Testis (tissue), 2 donors: ENCODE measurements at regions not wholly inside any gene's neighbourhood (a gene's known extent, or its start where the extent isn't known, plus 50 kb on each side); places are given as distances from the start of the nearest gene placed in this dataset.

Experiments used
- DNase-seq: peaks from one replicate; pipeline ENCODE4 v3.0.0-alpha.2; 2019
- H3K27ac ChIP-seq, 2 donors: fragments of 200-600 bp; sonication (generic); one replicate each; pipeline ENCODE4 v1.5.1; 2019
- H3K27me3 ChIP-seq: fragments of 200-600 bp; sonication (generic); one replicate; pipeline ENCODE4 v1.5.1; 2019
- H3K36me3 ChIP-seq: fragments of 200-600 bp; sonication (generic); one replicate; pipeline ENCODE4 v1.5.1; 2017; ENCODE audit warnings: low read depth; ENCODE audit errors: missing control alignments
- H3K4me1 ChIP-seq: fragments of 200-600 bp; sonication (generic); one replicate; pipeline ENCODE4 v1.5.1; 2019
- H3K4me3 ChIP-seq, 2 donors: fragments of 200-600 bp; sonication (generic); one replicate each; pipeline ENCODE4 v1.5.1; 2017 to 2019
- H3K9me3 ChIP-seq: fragments of 200-600 bp; sonication (generic); one replicate; pipeline ENCODE4 v1.5.1; 2017
- POLR2A ChIP-seq: fragments of 450-650 bp; IDR thresholded peaks from one replicate; pipeline ENCODE4 v1.6.1; 2017; ENCODE audit warnings: antibody characterized with exemption, mild to moderate bottlenecking, moderate library complexity
- WGBS, 2 donors: methylation state at CpG; one replicate each; pipeline ENCODE4 v1.1.5; 2018; 5-methylcytosine and 5-hydroxymethylcytosine counted together
- intact Hi-C: fragments of 100-400 bp; cut with DNase I; formaldehyde crosslinking; loops from one replicate; pipeline ENCODE4 v1.15.1; 2023; ENCODE audit warnings: low total_unique reads
- TF ChIP-seq, protein P1 (sequence below), 3 experiments: fragments of 450-650 bp in 2 of 3; fragments of 200-600 bp in 1 of 3; sonication (generic) in 1 of 3; IDR thresholded peaks; one replicate each; pipeline ENCODE4 v1.5.1; 2016 to 2019; ENCODE audit warnings: antibody characterized with exemption in 3 of 3, mild to moderate bottlenecking in 2 of 3, moderate library complexity in 1 of 3

DNA sequence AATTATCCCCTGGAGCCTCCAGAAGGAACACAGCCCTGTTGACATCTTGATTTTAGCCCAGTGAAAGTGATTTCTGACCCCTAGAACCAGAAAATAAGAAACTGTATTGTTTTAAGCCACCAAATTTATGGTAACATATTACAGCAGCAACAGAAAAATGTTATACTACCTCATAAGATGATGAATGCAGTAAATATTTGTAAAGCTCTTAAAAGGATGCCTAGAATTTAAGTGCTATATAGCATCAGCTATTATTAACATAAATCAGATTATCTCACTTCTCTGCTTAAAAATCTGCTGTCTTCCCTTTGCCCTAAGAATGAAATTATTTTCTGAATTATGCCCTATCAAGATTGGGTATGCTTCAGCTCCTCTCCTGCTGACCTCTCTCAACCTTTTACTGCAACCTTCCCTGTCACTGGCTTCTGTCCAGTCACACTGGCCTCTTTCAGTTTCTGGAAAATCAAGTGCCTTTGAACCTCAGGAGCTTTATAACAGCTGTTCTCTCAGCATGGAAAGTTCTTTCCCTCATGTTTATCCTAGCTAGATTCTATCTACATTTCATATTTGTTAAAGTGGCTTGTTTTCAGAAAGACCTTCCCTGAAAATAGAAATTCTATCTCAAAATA lies 78.9 kb downstream of the GPR37 start:
- H3K4me1 ChIP-seq: peaks cover 3% of the 10 kb centered on the region
- TF ChIP-seq, protein P1, sequence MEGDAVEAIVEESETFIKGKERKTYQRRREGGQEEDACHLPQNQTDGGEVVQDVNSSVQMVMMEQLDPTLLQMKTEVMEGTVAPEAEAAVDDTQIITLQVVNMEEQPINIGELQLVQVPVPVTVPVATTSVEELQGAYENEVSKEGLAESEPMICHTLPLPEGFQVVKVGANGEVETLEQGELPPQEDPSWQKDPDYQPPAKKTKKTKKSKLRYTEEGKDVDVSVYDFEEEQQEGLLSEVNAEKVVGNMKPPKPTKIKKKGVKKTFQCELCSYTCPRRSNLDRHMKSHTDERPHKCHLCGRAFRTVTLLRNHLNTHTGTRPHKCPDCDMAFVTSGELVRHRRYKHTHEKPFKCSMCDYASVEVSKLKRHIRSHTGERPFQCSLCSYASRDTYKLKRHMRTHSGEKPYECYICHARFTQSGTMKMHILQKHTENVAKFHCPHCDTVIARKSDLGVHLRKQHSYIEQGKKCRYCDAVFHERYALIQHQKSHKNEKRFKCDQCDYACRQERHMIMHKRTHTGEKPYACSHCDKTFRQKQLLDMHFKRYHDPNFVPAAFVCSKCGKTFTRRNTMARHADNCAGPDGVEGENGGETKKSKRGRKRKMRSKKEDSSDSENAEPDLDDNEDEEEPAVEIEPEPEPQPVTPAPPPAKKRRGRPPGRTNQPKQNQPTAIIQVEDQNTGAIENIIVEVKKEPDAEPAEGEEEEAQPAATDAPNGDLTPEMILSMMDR (IDR thresholded peaks at IDR 0.05): no peak
- TF ChIP-seq POLR2A: no peak
- H3K27ac ChIP-seq: no peak overlapping the region
- intact Hi-C loops: no loop called here
- no peaks in the 10 kb centered on the region for H3K27me3 ChIP-seq
- H3K9me3 ChIP-seq: no peaks in the 10 kb centered on the region
- no peak for DNase-seq
- no peaks in the 10 kb centered on the region for H3K36me3 ChIP-seq
- no peak overlapping the region for H3K4me3 ChIP-seq

DNA sequence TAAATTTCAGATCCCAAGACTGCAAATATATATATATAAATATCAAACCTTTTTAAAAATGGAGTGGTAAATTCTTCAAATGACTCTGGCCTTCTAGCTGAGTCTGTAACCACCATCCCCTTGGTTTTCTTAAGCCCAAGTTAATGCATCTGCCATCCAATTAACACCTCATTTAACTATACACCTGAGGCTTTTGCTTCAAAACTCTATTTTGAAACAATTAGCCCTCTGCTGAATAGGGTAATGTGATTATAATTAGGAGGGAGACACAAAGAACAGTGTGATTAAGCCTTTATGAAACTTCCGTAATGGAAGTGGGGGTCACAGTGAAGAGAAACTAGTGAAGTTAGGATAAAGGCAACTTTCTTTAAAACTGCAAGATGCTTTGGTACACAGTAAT lies 83.6 kb downstream of the GPR37 start:
- intact Hi-C loops: no loop called here
- WGBS, 2 donors: 0 to 76% methylated on average over 1 of the region's 1 CpG
- Histone ChIP-seq H3K36me3 (no peaks in the 10 kb centered on the region), H3K27ac (no peak overlapping the region), H3K9me3 (no peaks in the 10 kb centered on the region), H3K4me3 (no peak overlapping the region), H3K4me1 (no peaks in the 10 kb centered on the region), H3K27me3 (no peaks in the 10 kb centered on the region)
- DNase-seq: no peak
- TF ChIP-seq POLR2A: no peak
- TF ChIP-seq, protein P1 (IDR thresholded peaks at IDR 0.05): no peak

DNA sequence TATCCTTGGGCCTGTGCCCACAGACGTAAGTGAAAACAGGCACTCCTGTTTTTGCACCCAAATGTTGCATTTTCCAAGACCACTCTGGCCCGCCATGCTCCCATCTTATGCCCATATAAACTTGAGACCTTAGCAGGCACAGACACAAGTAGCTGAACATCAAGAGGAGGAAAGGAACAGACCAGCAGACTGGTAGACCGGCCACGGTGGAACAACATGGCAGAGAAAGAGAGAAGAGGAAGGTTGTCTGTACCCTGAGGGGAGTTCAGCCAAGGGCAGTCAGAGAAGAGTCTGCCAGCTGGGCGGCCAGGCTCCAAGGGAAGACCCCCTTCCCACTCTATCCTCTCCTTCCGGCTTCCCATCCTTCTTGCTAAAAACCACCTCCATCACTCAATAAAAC lies 85.3 kb downstream of the GPR37 start:
- no peak overlapping the region for H3K4me3 ChIP-seq
- H3K4me1 ChIP-seq: no peaks in the 10 kb centered on the region
- TF ChIP-seq, protein P1 (IDR thresholded peaks at IDR 0.05): no peak
- TF ChIP-seq POLR2A: no peak
- no peak for DNase-seq
- no peak overlapping the region for H3K27ac ChIP-seq
- no peaks in the 10 kb centered on the region for H3K9me3 ChIP-seq
- 94 to 95% methylated on average over 6 of the region's 6 CpGs for WGBS, 2 donors
- intact Hi-C loops: no loop called here
- H3K36me3 ChIP-seq: no peaks in the 10 kb centered on the region
- no peaks in the 10 kb centered on the region for H3K27me3 ChIP-seq

DNA sequence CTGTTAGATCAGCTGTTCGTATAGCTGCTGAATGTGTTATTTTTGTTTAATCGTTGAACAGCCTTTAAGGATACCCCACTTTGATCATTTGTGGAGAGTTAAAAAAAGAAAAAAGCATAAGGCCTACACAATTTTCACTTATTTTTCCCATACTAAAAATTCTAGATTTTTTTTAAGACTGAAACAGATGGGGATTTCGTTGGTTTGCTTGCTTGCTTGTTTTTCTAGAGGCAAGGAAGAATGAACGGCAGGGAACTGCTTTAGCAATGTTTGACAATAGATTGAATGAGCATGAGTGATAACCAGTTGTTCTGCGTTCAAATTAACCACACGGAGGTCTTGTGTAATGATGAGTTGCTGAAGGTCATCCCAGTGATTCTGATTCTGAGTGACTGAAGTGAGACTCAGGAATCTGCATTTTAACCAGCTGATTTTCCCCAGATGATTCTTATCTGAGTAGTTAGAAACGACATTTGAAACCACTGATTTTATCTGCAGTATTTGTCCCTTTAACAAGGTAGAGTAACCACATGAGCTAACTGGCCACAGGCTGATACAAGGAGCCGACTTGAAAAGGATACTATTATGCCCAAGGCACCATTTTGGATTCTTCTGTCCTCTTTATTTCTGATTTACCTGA lies 85.9 kb downstream of the GPR37 start:
- no peak for DNase-seq
- TF ChIP-seq, protein P1 (IDR thresholded peaks at IDR 0.05): no peak
- TF ChIP-seq POLR2A: no peak
- no peaks in the 10 kb centered on the region for H3K36me3 ChIP-seq
- intact Hi-C loops: no loop called here
- no peak overlapping the region for H3K27ac ChIP-seq
- no peaks in the 10 kb centered on the region for H3K27me3 ChIP-seq
- no peaks in the 10 kb centered on the region for H3K4me1 ChIP-seq
- H3K9me3 ChIP-seq: no peaks in the 10 kb centered on the region
- 88% methylated on average over 8 of the region's 8 CpGs for WGBS, 2 donors
- no peak overlapping the region for H3K4me3 ChIP-seq

DNA sequence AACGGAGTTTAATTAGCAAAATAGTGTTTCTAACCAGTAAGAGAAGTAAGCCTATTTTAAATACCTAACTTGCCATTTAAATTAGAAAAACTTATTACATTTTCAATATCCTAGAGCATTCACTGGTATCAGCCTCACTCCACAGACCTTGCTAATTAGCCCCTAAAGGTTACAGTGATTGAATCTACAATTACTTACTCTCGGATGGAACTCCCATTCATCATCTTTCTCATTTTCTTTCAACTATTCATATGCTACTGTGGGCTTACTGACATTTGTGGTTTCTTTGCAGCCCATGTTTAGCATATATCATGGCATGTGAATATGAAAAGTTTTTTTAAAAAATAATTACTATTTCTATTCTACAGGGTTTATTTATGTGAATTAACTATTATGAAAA lies 86.4 kb downstream of the GPR37 start:
- H3K27me3 ChIP-seq: no peaks in the 10 kb centered on the region
- no peak overlapping the region for H3K4me3 ChIP-seq
- no peak overlapping the region for H3K27ac ChIP-seq
- 91 to 95% methylated on average over 2 of the region's 2 CpGs for WGBS, 2 donors
- no peak for DNase-seq
- TF ChIP-seq, protein P1 (IDR thresholded peaks at IDR 0.05): no peak
- TF ChIP-seq POLR2A: no peak
- intact Hi-C loops: no loop called here
- no peaks in the 10 kb centered on the region for H3K9me3 ChIP-seq
- H3K36me3 ChIP-seq: no peaks in the 10 kb centered on the region
- H3K4me1 ChIP-seq: no peaks in the 10 kb centered on the region
